ENCODE measurements at regions not wholly inside any gene's neighbourhood (a gene's known extent, or its start where the extent isn't known, plus 50 kb on each side); places are given as distances from the start of the nearest gene placed in this dataset.
"Not testable (repeated sequence)": the region's sequence is repeated elsewhere in the genome, so short reads cannot be mapped to it uniquely, and the experiment has no call there.

GRCh38 chr20:60100780-60101179 lies 142.6 kb downstream of the CDH26 start:
- no peak for DNase-seq

GRCh38 chr20:60101201-60101890 lies 143.1 kb downstream of the CDH26 start:
- no peak for DNase-seq

GRCh38 chr20:60101891-60102281 lies 143.7 kb downstream of the CDH26 start:
- no peak for DNase-seq

- no peak for DNase-seq
Observed at GRCh38 chr20:60102665-60103210, 144.5 kb downstream of the CDH26 start.

- DNase-seq = no peak
Observed at GRCh38 chr20:60104993-60105803, 147.0 kb downstream of the CDH26 start.

GRCh38 chr20:60106186-60106585 lies 148.0 kb downstream of the CDH26 start:
- not testable (repeated sequence) for DNase-seq

GRCh38 chr20:60107621-60108390 lies 149.6 kb downstream of the CDH26 start:
- no peak for DNase-seq

- no peak for DNase-seq
Observed at GRCh38 chr20:60108397-60108796, 150.2 kb downstream of the CDH26 start.

GRCh38 chr20:60113024-60113724 lies 155.0 kb downstream of the CDH26 start:
- DNase-seq = no peak

- no peak for DNase-seq
Observed at GRCh38 chr20:60113771-60114170, 155.5 kb downstream of the CDH26 start.

- DNase-seq = no peak
Observed at GRCh38 chr20:60115451-60115850, 157.2 kb downstream of the CDH26 start.

- DNase-seq = no peak
Observed at GRCh38 chr20:60116128-60116909, 158.1 kb downstream of the CDH26 start.

- DNase-seq = no peak
Observed at GRCh38 chr20:60117065-60117464, 158.8 kb downstream of the CDH26 start.

- DNase-seq = no peak
Observed at GRCh38 chr20:60121903-60122302, 163.7 kb downstream of the CDH26 start.

- DNase-seq = no peak
Observed at GRCh38 chr20:60122671-60123070, 164.4 kb downstream of the CDH26 start.

GRCh38 chr20:60123096-60123495 lies 164.9 kb downstream of the CDH26 start:
- DNase-seq = no peak

- no peak for DNase-seq
Observed at GRCh38 chr20:60123652-60124051, 165.4 kb downstream of the CDH26 start.

GRCh38 chr20:60124776-60125381 lies 166.7 kb downstream of the CDH26 start:
- DNase-seq = no peak

GRCh38 chr20:60125513-60125912 lies 167.3 kb downstream of the CDH26 start:
- DNase-seq = no peak

- no peak for DNase-seq
Observed at GRCh38 chr20:60126975-60127374, 168.8 kb downstream of the CDH26 start.

- no peak for DNase-seq
Observed at GRCh38 chr20:60131375-60131774, 173.2 kb downstream of the CDH26 start.

All from activated CD4-positive, CD25-positive, alpha-beta regulatory T cell (primary cell).